ENCODE measurements at regions not wholly inside any gene's neighbourhood (a gene's known extent, or its start where the extent isn't known, plus 50 kb on each side); places are given as distances from the start of the nearest gene placed in this dataset.

GRCh38 chr18:69186162-69186561 lies 214.5 kb upstream of the DOK6 start:
- no peak overlapping the region for H2BK15ac ChIP-seq (ENCODE audit: low read depth, low read length)
- H4K8ac ChIP-seq (ENCODE audit: low read depth in 2 of 2, low read length in 2 of 2): no peak overlapping the region
- H3K18ac ChIP-seq (ENCODE audit: low read depth, low read length): no peak overlapping the region
- no peak overlapping the region for H4K5ac ChIP-seq (ENCODE audit: low read depth, low read length)
- H2BK120ac ChIP-seq (ENCODE audit: low read depth, low read length): no peak overlapping the region
- no TSS peak for BruUV-seq (replicated peaks)
- dilution Hi-C loops (cut with HindIII; ENCODE audit: low sequenced_read_pairs, unreplicated experiment): no loop called here
- DNase-seq (no peak), ATAC-seq (ENCODE audit: low read depth) (no peak)
- no peak overlapping the region for H3K23ac ChIP-seq (ENCODE audit: low read depth, low read length)
- 0 out of 2 replicates have a peak, but pooled peaks cover 3% of the 10 kb centered on the region for H3K9me1 ChIP-seq (ENCODE audit: insufficient read depth, low read length)
- H3K14ac ChIP-seq (replicated peaks; ENCODE audit: low read depth, low read length): no peak overlapping the region
- no peak overlapping the region for H3K56ac ChIP-seq (ENCODE audit: extremely low read depth, insufficient read depth, low read length)
- no peaks in the 10 kb centered on the region for H3K27me3 ChIP-seq (ENCODE audit: control insufficient read depth, insufficient read depth, low read length)
- intact Hi-C loops (cut with micrococcal nuclease): no loop called here
- no peak overlapping the region for H2AK5ac ChIP-seq (ENCODE audit: low read depth, low read length)
- no peaks in the 10 kb centered on the region for H3K9me3 ChIP-seq (ENCODE audit: control insufficient read depth, insufficient read depth, low read length)
- H3K4me3 ChIP-seq (ENCODE audit: insufficient read depth, low read depth, low read length): no peak overlapping the region
- no peak overlapping the region for H3K9ac ChIP-seq (ENCODE audit: low read depth, low read length)
- H3K79me1 ChIP-seq (ENCODE audit: low read depth in 1 of 2, low read length in 2 of 2): no peaks in the 10 kb centered on the region
- in situ Hi-C loops (cut with MboI; ENCODE audit: low sequenced_read_pairs): no loop called here
- no peak overlapping the region for H3K4ac ChIP-seq (ENCODE audit: low read depth, low read length)
- no peak overlapping the region for H3K27ac ChIP-seq (ENCODE audit: insufficient read depth, low read length)
- no peak overlapping the region for H2AFZ ChIP-seq (replicated peaks; ENCODE audit: low read length, poor library complexity)
- H2BK20ac ChIP-seq (ENCODE audit: low read depth, low read length): no peak overlapping the region
- POLR2A ChIA-PET (ENCODE audit: unreplicated experiment): no interaction called here
- no peak overlapping the region for H2BK5ac ChIP-seq (ENCODE audit: low read depth, low read length, poor library complexity, severe bottlenecking)
- CTCF ChIA-PET: interaction anchor here (0.7 to 0.9 kb wide), 3 partner anchors 10 to 18 kb away, joined by 3 to 4 read pairs (median 3); no protein-coding TSS in a partner anchor
- no peaks in the 10 kb centered on the region for H4K20me1 ChIP-seq (ENCODE audit: insufficient read depth, low read length)
- no peak for TF ChIP-seq FOS (IDR thresholded peaks at IDR 0.05; ENCODE audit: low read depth, low read length)
- TF ChIP-seq, protein P1, sequence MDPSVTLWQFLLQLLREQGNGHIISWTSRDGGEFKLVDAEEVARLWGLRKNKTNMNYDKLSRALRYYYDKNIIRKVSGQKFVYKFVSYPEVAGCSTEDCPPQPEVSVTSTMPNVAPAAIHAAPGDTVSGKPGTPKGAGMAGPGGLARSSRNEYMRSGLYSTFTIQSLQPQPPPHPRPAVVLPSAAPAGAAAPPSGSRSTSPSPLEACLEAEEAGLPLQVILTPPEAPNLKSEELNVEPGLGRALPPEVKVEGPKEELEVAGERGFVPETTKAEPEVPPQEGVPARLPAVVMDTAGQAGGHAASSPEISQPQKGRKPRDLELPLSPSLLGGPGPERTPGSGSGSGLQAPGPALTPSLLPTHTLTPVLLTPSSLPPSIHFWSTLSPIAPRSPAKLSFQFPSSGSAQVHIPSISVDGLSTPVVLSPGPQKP (IDR thresholded peaks at IDR 0.05; ENCODE audit: borderline replicate concordance, low read depth, low read length): no peak
- no peak for TF ChIP-seq POLR2A (IDR thresholded peaks at IDR 0.05; ENCODE audit: low read depth, low read length)
- no peak for TF ChIP-seq CHD1 (IDR thresholded peaks at IDR 0.05; ENCODE audit: low read depth, low read length)
- TF ChIP-seq MAZ (IDR thresholded peaks at IDR 0.05; ENCODE audit: borderline replicate concordance, low read depth, low read length): no peak
- TF ChIP-seq, protein P2, sequence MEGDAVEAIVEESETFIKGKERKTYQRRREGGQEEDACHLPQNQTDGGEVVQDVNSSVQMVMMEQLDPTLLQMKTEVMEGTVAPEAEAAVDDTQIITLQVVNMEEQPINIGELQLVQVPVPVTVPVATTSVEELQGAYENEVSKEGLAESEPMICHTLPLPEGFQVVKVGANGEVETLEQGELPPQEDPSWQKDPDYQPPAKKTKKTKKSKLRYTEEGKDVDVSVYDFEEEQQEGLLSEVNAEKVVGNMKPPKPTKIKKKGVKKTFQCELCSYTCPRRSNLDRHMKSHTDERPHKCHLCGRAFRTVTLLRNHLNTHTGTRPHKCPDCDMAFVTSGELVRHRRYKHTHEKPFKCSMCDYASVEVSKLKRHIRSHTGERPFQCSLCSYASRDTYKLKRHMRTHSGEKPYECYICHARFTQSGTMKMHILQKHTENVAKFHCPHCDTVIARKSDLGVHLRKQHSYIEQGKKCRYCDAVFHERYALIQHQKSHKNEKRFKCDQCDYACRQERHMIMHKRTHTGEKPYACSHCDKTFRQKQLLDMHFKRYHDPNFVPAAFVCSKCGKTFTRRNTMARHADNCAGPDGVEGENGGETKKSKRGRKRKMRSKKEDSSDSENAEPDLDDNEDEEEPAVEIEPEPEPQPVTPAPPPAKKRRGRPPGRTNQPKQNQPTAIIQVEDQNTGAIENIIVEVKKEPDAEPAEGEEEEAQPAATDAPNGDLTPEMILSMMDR (conservative IDR thresholded peaks at IDR 0.05; ENCODE audit: low read depth, low read length): no peak
- TF ChIP-seq RAD21 (IDR thresholded peaks at IDR 0.05; ENCODE audit: low read length): no peak
- TF ChIP-seq BHLHE40 (IDR thresholded peaks at IDR 0.05; ENCODE audit: low read depth, low read length): no peak
- TF ChIP-seq, protein P3, sequence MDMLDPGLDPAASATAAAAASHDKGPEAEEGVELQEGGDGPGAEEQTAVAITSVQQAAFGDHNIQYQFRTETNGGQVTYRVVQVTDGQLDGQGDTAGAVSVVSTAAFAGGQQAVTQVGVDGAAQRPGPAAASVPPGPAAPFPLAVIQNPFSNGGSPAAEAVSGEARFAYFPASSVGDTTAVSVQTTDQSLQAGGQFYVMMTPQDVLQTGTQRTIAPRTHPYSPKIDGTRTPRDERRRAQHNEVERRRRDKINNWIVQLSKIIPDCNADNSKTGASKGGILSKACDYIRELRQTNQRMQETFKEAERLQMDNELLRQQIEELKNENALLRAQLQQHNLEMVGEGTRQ (IDR thresholded peaks at IDR 0.05; ENCODE audit: low read depth, low read length): no peak
- no peak for TF ChIP-seq CEBPB (IDR thresholded peaks at IDR 0.05; ENCODE audit: low read depth, low read length)
- no peak for TF ChIP-seq MXI1 (IDR thresholded peaks at IDR 0.05; ENCODE audit: borderline replicate concordance, low read depth, low read length)
- no peak for TF ChIP-seq NFE2L2 (IDR thresholded peaks at IDR 0.05; ENCODE audit: low read depth, low read length)
- TF ChIP-seq RFX5 (IDR thresholded peaks at IDR 0.05; ENCODE audit: low read depth, low read length): no peak
- no peak for TF ChIP-seq RCOR1 (IDR thresholded peaks at IDR 0.05; ENCODE audit: insufficient replicate concordance, low read length)
- no peak for TF ChIP-seq MAFK (IDR thresholded peaks at IDR 0.05; ENCODE audit: low read depth, low read length)
- TF ChIP-seq SMC3 (IDR thresholded peaks at IDR 0.05; ENCODE audit: low read depth, low read length): no peak
- H4K91ac ChIP-seq (ENCODE audit: insufficient read depth, low read depth, low read length): no peak overlapping the region
- H3K4me1 ChIP-seq (ENCODE audit: control insufficient read depth, insufficient read depth, low read length): no peaks in the 10 kb centered on the region
- no peaks in the 10 kb centered on the region for H3K36me3 ChIP-seq (ENCODE audit: control insufficient read depth, insufficient read depth, low read length)
- H2AK9ac ChIP-seq (replicated peaks; ENCODE audit: low read depth, low read length, poor library complexity): no peak overlapping the region
- no peak overlapping the region for H3K4me2 ChIP-seq (ENCODE audit: low read depth, low read length)
